ENCODE measurements at regions not wholly inside any gene's neighbourhood (a gene's known extent, or its start where the extent isn't known, plus 50 kb on each side); places are given as distances from the start of the nearest gene placed in this dataset.
"Not testable (repeated sequence)": the region's sequence is repeated elsewhere in the genome, so short reads cannot be mapped to it uniquely, and the experiment has no call there.

GRCh38 chr10:125283191-125283835 is 123.0 kb upstream of the CTBP2 start:
- peak in 1 of 2 donors; percentile 3 for DNase-seq (ENCODE audit: low read depth in 2 of 2)

GRCh38 chr10:125281091-125281490 is 120.7 kb upstream of the CTBP2 start:
- DNase-seq (ENCODE audit: low read depth in 2 of 2) = no peak

- DNase-seq (ENCODE audit: low read depth in 2 of 2) = no peak
Observed at GRCh38 chr10:125276133-125276532, 115.8 kb upstream of the CTBP2 start.

GRCh38 chr10:125274961-125275360 is 114.6 kb upstream of the CTBP2 start:
- no peak for DNase-seq (ENCODE audit: low read depth in 2 of 2)

GRCh38 chr10:125273023-125273422 is 112.7 kb upstream of the CTBP2 start:
- DNase-seq (ENCODE audit: low read depth in 2 of 2) = no peak

GRCh38 chr10:125269716-125270115 is 109.4 kb upstream of the CTBP2 start:
- no peak for DNase-seq (ENCODE audit: low read depth in 2 of 2)

GRCh38 chr10:125266966-125267365 is 106.6 kb upstream of the CTBP2 start:
- no peak for DNase-seq (ENCODE audit: low read depth in 2 of 2)

GRCh38 chr10:125266541-125266940 is 106.2 kb upstream of the CTBP2 start:
- no peak for DNase-seq (ENCODE audit: low read depth in 2 of 2)

GRCh38 chr10:125265579-125265955 is 105.2 kb upstream of the CTBP2 start:
- DNase-seq (ENCODE audit: low read depth in 2 of 2) = no peak

- DNase-seq (ENCODE audit: low read depth in 2 of 2) = no peak
Observed at GRCh38 chr10:125264757-125265578, 104.6 kb upstream of the CTBP2 start.

- DNase-seq (ENCODE audit: low read depth in 2 of 2) = no peak
Observed at GRCh38 chr10:125264091-125264490, 103.7 kb upstream of the CTBP2 start.

- DNase-seq (ENCODE audit: low read depth in 2 of 2) = no peak
Observed at GRCh38 chr10:125263551-125263950, 103.2 kb upstream of the CTBP2 start.

GRCh38 chr10:125262920-125263319 is 102.6 kb upstream of the CTBP2 start:
- DNase-seq (ENCODE audit: low read depth in 2 of 2) = no peak

GRCh38 chr10:125262409-125262808 is 102.0 kb upstream of the CTBP2 start:
- DNase-seq (ENCODE audit: low read depth in 2 of 2) = no peak

GRCh38 chr10:125261491-125262186 is 101.3 kb upstream of the CTBP2 start:
- no peak for DNase-seq (ENCODE audit: low read depth in 2 of 2)

- no peak for DNase-seq (ENCODE audit: low read depth in 2 of 2)
Observed at GRCh38 chr10:125260260-125260659, 99.9 kb upstream of the CTBP2 start.

- no peak for DNase-seq (ENCODE audit: low read depth in 2 of 2)
Observed at GRCh38 chr10:125259651-125260050, 99.3 kb upstream of the CTBP2 start.

- no peak for DNase-seq (ENCODE audit: low read depth in 2 of 2)
Observed at GRCh38 chr10:125258676-125259075, 98.3 kb upstream of the CTBP2 start.

- no peak for DNase-seq (ENCODE audit: low read depth in 2 of 2)
Observed at GRCh38 chr10:125257521-125258108, 97.3 kb upstream of the CTBP2 start.

GRCh38 chr10:125256026-125256425 is 95.7 kb upstream of the CTBP2 start:
- DNase-seq (ENCODE audit: low read depth in 2 of 2) = no peak

GRCh38 chr10:125252937-125253336 is 92.6 kb upstream of the CTBP2 start:
- DNase-seq (ENCODE audit: low read depth in 2 of 2) = no peak

GRCh38 chr10:125250834-125251233 is 90.5 kb upstream of the CTBP2 start:
- not testable (repeated sequence) for DNase-seq (ENCODE audit: low read depth in 2 of 2)

Measured in dermis microvascular lymphatic vessel endothelial cell (primary cell).